ELF-1 (cell line): ENCODE measurements at regions not wholly inside any gene's neighbourhood (a gene's known extent, or its start where the extent isn't known, plus 50 kb on each side); places are given as distances from the start of the nearest gene placed in this dataset.

Source experiments
- DNase-seq: peaks from one replicate; pipeline ENCODE4 v3.0.0-alpha.2; 2016; ENCODE audit warnings: low read depth, low spot score

DNA sequence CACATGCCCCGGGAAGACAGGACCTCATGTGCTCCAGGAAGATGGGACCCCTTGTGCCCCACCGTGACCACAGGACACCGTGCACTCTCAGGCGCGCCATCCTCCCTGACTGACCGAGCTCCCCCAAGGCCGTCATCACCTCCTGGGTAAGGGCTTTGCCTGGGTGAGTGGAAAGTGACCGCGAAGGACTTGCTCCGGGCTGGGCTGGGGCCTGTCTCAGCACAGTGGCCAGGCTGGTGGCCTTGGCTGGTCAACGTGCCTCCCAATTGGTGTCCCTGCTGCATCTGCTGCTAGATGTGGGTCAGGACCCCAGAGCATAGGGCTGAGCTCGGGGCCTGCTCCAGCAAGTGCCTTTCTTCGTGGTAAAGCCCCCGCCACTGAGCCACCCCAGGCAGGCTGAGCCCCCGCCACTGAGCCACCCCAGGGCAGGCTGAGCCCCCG lies 69.7 kb upstream of the CTDP1 start:
- DNase-seq, result no peak

DNA sequence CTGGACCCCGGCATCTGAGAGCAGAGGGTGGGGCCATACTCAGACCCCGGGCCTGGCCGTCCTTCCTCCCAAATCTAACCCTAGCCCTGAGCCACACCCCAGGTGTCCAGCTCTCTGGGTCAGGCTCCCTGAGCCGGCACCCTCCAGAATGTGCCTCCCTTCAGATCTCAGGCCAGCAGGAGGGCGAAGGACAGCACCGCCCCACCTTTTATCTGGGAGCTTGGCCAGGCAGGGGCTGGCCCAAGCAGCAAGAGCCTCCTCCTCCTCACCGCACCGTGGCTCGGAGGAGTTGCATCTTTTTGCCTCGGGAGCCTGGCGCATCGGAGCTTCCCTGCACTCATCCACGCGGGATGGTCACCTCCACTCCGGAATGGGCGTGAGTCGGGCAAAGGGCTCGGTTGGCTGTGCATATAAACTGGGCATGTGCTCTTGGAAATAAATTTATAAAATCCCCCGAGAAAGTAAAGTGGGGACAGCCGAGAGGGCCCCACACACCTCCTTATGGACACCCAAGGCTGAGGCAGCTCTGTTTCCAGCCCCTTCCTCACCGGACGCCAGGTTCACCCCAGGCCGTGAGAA lies 69.1 kb upstream of the CTDP1 start:
- no peak for DNase-seq

DNA sequence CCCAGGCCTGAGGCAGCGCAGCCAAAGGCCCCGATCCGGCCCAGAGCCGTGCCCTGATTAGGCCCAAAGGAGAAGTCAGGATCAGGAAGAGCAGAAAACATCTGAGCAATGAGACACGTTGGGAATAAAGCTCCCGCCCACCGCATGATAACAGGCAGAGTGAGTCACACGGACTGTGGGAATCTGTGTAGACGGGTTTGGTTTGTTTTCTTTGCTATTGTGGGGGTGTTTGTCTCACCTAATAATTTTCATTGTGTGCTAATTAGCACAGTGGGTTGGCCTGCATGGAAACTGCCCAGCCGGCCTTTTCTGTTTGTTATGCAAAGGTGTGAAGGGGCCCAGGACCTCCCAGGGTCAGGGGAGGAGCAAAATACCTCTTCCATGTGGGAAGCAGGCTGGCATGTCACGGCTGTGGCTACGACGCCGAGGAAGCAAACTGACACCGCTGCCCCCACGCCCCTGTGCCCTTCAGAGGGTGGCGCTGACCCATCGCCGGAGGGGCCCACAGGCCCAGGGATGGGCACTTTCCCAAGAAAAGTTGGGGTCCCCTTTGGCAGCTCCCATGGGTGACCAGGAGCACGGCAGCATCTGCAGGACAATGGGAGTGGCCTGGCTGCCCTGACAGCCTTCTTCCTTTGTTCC lies 68.4 kb upstream of the CTDP1 start:
- DNase-seq, result peak; percentile 76

DNA sequence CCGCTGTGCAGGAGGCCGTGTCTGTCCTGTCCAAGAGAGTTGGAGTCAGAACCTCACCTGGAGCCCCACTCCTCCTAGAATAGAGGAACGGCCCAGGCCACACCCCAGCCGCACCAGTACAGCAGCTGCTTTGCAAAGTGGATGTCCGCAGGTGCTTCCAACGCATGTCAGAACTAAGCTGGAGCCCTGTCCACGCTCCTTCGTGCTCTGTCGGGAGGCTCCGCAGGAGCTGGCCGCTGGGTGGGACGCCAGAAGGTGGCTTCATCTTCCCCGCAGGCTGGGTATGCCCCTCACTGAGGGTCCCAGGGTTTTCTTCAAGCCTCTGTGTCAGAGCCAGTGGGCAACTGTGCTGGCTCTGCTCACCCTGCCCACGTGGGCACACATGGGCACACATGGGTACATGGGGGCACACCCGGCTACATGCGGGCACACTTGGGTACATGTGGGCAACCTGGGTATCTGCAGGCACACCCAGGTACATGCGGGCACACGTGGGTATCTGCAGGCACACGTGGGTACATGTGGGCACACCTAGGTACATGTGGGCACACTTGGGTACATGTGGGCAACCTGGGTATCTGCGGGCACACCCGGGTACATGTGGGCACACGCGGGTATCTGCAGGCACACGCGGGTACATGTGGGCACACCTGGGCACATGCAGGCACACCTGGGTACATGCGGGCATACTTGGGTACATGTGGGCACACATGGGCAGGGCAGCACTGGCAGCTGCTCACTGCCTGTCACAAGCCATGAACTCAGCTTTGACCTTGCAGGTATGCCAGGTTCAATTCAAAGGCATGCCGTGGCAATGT lies 67.1 kb upstream of the CTDP1 start:
- no peak for DNase-seq

DNA sequence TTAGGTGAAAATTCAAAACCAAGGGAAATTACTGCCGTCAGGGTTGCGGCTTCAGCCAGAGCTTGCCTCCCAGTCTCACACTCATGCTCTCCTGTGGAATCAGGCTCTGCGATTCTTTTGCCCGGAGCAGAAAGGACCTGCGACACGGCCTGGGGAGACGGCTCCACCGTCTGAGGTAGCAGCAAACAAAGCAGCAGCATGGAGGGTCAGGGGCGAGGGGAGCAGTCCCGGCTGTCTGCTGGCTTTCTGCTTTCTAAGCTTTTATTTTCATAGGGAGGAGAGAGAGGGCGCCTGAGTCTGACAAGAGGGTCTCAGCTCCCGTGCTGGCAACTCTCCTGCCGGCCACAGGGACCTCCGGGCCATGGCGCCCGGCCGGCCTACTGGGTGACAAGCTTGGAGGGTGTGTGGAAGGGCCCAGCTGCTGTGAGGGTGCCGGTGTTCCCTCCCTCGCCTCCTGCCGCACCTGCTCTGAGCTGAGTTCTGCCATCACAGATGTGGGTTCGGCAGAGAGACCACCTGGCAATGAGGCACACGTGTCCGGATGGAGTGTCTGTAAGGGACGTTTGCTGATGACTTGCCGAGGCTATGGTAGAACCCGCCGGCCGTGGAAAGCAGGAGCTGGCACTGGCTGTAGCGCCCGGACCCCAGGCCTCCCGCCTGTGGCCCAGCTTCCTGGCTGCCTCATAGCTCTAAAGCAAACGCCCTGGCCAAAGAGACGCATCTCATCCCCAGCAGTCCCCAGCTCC lies 66.2 kb upstream of the CTDP1 start:
- DNase-seq, result no peak

DNA sequence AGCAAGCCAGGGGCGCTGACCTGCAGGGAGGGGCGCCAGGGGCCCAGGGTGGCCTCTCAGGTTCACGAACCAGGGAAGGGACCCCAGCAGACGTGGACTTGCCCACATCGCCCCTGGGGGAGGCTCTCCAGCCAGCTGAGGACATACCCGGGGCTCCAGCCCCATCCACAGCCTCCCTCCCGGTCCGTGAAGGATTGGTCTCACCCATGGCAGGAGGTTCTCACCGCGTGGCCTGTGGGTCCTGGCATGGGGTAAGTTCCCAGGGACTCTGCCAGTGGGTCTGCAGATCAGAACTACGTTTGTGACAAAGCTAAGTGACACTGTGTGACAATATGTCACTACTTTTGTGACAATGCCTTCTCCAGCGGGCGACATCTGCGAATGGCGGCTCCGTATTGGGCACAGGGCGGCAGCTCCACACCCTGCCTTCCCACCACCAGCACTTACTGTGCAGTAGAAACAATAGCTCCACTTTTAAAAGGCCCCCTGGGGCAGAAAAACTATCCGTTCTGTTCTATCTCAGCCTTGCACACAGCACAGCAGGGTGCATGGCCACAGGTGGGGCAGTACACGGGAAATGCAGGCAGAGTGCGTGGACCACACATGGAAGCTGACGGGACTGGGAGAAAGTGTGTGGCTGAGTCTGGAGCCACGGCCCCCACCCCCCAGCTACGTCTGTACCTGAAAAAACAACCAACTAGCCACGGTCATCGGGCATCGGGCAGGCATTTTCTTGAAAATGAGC lies 65.2 kb upstream of the CTDP1 start:
- no peak for DNase-seq

DNA sequence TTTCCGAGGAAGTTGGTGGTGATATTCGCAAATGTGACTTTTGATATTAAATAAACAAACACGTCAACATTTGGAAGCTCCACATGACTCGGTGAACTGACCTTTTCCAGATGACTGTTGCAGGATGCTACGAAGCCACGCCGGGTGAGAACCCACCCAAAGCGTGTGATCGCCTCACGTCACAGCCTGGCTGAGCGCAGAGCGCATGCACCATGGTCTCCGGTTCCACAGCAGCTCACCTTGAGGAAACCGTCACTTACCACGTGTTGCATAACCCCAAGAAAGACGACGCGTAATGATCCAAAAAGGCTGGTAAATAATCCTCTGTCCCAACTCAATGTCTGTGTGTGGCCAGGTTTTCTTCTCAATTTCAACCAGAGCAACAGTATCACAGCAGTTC lies 64.5 kb upstream of the CTDP1 start:
- no peak for DNase-seq

DNA sequence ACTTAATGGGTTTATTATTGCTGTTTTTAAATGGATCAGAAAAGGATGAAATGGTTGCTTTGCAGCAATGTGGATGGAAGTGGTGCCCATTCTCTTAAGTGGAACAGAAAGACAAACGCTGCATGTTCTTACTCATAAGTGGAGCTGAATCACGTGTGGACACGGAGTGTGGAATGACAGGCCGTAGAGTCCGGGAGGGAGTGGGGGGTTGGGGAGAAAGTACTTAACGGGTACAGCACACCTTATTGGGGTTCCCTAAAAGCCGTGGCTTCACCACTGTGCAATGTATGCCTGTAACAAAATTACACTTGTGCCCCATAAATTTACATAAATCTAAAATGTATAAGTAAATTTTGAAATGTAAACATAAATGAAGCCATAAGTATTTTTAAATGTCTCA lies 64.0 kb upstream of the CTDP1 start:
- no peak for DNase-seq

DNA sequence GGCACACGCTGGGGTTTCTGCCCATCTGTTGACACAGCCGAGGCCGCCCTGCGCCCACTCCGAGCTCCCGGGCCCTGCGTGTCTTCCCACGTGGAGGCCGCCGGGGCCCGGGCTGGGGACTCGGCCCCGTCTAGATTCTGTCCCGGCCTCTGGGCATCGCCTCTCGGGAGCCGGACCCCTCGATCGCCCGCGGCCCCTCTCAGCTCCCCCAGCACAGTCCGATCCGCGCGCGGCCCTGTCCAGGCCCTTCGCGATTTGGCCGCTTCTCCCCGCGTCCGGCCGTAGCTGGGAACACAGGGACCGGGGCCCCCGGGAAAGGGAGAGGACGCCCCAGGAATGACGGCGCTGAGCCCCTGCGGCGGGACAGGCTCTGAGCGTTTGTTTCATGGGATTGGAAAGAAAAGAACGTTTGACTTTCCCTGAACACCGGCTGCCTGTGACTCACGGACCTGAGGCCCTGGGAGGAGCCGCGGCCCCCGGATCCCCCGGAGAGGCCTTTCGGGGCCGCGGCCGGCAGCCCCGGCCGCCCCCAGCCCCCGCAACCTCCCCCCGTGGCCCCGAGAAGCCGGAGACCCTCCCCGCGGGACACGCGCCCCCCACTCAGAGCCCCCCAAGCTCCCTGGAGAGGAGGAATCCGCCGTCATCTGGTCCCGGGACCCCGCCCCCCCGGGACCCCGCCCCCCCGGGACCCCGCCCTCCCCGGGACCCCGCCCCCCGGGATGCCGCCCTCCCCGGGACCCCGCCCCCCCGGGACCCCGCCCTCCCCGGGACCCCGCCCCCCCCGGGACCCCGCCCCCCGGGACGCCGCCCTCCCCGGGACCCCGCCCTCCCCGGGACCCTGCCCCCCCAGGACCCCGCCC lies 62.7 kb upstream of the CTDP1 start:
- peak; percentile 51 for DNase-seq

DNA sequence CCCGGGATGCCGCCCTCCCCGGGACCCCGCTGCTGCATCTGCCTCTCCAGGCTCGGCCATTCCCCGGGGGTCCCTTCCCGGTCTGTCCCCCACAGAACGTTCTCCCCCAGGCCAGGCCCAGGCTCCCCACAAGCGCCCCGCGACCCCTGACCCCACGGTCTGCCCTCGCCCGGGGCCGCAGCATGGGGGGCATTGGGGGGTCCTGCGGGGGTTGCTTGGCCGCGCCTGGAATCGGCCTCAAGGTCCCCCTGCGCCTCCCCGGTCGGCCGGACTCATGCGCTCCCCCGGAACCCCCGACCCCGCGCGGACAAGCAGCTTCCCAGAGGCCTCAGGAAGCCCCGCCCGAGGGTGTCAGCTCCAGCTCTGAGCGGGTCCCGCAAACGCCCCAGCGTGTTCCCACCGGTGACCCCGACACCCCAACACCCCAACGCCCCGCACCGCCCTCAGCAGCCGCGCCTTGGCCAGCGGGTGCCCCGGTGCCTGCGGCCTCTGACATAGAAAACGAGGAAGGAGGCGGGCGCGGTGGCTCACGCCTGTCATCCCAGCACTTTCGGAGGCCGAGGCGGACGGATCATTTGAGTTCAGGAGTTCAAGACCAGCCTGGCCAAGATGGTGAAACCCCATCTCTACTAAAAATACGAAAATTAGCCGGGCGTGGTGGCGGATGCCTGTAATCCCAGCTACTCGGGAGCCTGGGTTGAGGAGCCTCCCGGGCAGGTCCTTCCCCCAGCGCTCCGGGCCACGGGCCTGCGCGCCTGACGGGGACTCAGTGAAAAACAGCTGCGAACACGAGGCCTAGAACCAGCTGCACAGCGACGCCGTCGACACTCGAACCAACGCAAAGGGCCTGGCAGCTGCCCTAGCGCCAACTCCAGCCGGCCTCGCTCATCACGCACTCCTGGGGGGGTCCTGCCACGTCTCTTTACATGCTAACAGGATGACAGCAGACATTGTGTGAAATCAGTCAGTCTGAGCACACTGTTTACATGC lies 61.8 kb upstream of the CTDP1 start:
- no peak for DNase-seq

DNA sequence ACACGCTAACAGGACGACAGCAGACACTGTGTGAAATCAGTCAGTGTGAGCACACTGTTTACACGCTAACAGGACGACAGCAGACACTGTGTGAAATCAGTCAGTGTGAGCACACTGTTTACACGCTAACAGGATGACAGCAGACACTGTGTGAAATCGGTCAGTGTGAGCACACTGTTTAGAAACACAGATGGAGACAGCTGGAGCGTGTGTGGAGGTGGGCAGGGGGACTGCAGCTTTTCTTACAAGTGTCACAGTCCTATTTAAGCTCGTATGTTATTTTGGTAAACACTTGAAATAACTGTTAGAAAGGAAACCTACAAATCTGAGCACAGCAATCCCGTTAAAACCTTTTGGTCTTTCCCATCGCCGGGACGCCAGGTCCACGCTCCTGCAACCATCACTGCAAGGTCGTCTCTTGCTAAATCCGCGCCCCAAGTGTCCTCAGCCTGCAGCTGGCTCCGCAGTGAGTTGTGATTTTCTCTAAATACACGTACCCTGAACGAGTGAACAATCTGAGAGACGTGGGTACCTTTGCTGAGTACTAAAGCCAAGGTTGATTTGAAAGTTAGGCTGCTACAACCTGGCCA lies 58.9 kb upstream of the CTDP1 start:
- no peak for DNase-seq

DNA sequence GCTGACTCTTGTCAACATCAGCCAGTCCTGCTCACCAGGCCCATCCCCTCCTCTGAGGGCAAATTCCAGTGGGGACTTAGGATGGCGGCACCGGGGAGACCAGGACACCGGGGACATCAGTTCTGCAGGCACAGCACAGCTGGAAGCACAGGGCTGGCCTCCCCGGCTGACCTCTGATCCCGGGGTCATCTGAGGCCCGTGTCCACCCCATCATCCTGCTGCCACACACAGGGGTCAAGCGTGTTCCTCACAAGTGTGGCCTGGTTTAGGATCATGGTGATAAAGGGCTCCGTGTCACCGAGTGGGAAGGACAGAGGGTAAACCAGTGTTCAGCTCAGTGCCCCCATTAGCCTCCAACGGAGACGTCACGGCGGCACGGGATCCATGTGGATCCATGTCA lies 58.1 kb upstream of the CTDP1 start:
- no peak for DNase-seq

DNA sequence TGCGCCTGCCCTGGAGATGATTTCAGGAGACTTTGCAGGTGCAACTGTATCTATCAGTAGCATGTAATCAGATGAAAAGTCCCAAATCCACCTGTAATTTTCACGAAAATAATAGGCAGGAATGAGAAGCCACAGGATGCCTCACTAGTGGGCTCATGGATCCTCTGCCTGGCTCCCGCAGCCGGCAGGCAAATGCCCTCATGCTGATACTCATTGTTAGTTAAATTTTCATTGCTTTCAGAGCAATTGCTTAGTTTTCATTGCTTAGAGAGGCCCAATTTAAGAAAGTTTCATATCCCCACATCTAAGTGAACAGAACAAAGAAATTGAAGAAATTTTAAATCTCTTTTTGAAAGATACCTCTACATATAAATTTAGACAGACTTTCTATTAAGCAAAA lies 57.6 kb upstream of the CTDP1 start:
- no peak for DNase-seq

DNA sequence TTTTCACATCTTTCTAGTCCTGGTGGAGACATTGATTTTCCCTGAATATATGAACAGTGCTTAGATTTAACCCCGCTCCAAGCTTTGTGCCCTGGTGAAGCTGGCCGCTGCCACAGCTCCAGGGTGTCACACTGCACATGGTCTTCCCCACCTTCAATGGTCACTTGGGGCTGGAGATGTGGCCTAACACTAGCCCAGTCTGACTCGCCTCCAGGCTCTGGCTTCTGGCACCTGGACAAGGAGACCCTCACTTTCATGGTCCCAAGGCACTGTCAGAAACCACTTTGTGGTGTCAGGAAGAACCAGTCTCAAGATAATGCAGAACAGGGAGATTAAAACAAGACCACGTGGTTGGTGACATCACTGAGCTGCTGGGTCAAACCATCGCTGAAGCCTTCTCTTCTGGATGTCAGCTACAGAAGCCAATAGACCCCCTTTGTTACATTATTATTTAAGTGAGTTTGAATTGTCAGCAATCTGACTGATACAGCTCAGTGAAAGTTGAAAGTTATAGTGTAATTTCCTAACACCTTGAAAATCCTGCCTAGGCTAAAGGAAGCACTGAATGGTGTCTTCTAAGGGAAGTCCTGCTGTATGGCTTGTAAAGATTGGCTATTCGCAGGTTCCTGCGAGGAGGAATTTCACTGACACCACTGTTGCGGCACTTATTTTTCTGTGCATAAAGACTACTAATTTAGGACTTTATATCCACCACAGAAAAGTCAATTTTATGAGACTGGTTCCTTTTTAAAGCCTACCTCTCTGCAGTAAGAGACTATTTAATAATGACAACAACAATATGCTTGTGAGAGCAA lies 55.0 kb upstream of the CTDP1 start:
- DNase-seq, result no peak

DNA sequence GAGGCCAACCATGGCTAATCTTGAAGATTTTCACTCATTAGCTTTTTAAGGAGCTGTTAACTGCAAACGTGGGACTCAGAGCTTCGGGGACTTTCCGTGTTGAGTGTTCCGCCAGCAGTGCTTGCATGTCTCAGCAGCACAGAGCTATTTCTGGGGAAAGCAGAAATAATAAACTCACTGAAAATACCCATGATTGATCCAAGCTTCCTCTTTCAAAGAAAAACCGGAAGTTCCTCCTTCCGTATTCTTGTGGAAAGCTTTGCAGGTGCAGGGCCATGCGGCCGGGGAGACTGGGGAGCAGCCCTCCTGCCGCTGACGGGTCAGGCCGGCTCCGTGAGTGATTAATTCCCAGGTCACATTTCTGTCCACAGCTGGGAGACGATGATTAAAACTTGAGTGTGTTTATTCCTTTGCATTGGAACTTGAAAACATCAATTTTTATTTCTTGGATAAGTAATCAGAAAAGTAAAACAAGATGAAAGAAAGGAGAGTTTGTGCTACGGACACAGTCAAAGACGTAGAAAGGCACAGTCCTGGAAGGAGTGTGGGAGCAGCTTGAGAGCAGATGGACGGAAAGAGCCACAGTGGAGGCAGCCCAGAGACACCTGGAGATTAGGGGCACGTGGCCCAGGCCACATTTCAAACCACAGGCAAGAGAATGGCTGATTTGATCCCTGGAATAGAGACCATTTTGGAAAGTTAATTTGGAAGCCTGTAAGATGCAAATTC lies 54.2 kb upstream of the CTDP1 start:
- DNase-seq, result no peak

DNA sequence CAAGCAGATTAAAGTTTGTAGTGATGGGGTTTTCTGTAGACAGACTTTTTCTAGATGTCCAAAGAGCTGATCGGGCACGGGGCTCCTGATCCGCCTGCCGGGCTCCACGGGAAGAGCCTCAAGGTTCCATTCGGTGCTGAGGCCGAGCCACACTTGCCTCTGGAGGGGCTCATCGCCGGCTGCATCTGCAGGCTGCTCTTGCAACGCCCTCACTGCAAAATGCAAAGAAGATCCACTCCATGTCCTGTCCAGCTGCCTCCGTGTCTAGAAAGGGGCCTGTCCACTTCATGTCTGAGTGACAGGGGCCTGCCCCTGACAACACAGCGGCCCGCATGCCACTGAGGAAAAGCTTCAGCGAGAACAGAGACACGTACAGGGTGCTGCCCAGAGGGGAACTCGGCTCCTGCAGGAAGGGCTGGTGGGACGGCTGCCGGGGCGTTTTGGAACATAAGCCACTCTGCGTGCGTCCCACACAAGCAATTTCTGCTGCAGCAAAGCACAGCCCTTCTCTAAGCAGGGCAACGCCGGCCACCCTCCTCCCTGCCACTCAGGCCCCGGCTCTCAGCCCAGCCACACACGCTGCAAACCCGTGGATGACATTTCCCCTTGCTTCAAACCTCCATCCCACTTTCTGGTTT lies 53.6 kb upstream of the CTDP1 start:
- no peak for DNase-seq
